ENCODE measurements at regions not wholly inside any gene's neighbourhood (a gene's known extent, or its start where the extent isn't known, plus 50 kb on each side); places are given as distances from the start of the nearest gene placed in this dataset.
"Not testable (repeated sequence)": the region's sequence is repeated elsewhere in the genome, so short reads cannot be mapped to it uniquely, and the experiment has no call there.

- Histone ChIP-seq H3K36me3 (ENCODE audit: control insufficient read depth in 2 of 2, insufficient read depth in 2 of 2, low read length in 1 of 2) (no peaks in the 10 kb centered on the region), H2AFZ (ENCODE audit: control insufficient read depth, low read depth, low read length) (no peak overlapping the region), H3K4me2 (ENCODE audit: control insufficient read depth, insufficient read depth) (no peak overlapping the region), H3K4me3 (no peak overlapping the region), H3K79me2 (ENCODE audit: control insufficient read depth, insufficient read depth, low read length) (no peaks in the 10 kb centered on the region), H3K9ac (ENCODE audit: control insufficient read depth, insufficient read depth, low read length) (no peak overlapping the region), H3K27ac (ENCODE audit: control insufficient read depth, insufficient read depth) (no peak overlapping the region), H4K20me1 (ENCODE audit: control insufficient read depth, insufficient read depth) (no peaks in the 10 kb centered on the region), H3K9me3 (replicated peaks; ENCODE audit: control insufficient read depth, insufficient read depth, low read length) (no peaks in the 10 kb centered on the region), H3K27me3 (replicated peaks in 1 of 2; ENCODE audit: control insufficient read depth in 2 of 2, insufficient read depth in 2 of 2, low read length in 1 of 2) (no peaks in the 10 kb centered on the region), H3K4me1 (ENCODE audit: control insufficient read depth, insufficient read depth, low read length) (no peaks in the 10 kb centered on the region)
- ATAC-seq (no peak), DNase-seq (ENCODE audit: low read depth, low spot score) (no peak), FAIRE-seq (no peak)
- CTCF ChIA-PET, result no interaction called here
- SMC1A ChIA-PET (ENCODE audit: uncharacterized antibody, unreplicated experiment), result no interaction called here
- POLR2A ChIA-PET, result no interaction called here
- in situ Hi-C loops (cut with MboI), result no loop called here
- RAD21 ChIA-PET (ENCODE audit: unreplicated experiment), result no interaction called here
- TF ChIP-seq NR2C1 (IDR thresholded peaks at IDR 0.05), result no peak
- no peak for TF ChIP-seq ZZZ3 (IDR thresholded peaks at IDR 0.05; ENCODE audit: control insufficient read depth, insufficient read length, low read depth)
- 46% methylated on average over 6 of the region's 6 CpGs for WGBS (ENCODE audit: insufficient coverage, insufficient replicate concordance, low lambda C conversion rate, missing lambda C conversion rate)
- no TSS peak for BruUV-seq (replicated peaks)
- intact Hi-C loops (cut with micrococcal nuclease; ENCODE audit: unreplicated experiment), result no loop called here
Observed at GRCh38 chr3:86880066-86880465, 110.9 kb downstream of the VGLL3 start.

DNA sequence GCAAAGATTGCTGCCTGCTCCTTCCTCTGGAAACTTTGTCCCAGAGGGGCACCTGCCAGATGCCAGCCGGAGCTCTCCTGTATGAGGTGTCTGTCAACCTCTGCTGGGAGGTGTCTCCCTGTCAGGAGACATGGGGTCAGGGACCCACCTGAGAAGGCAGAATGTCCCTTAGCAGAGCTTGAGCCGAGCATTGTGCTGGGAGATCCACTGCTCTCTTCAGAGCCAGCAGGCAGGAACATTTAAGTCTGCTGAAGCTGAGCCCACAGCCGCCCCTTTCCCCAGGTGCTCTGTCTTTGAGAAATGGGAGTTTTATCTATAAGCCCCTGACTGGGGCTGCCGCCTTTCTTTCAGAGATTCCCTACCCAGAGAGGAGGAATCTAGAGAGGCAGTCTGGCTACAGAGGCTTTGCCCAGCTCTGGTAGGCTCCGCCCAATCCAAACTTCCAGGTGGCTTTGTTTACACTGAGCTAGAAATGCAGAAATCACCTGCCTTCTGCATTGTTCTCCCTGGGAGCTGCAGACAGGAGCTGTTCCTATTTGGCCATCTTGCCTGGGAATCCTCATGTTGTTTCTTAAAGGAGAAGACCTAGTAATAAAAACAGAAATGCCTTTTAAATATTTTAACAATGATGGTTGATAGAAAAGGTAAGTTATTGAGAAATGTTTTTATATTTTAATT, 114.3 kb downstream of the VGLL3 start:
- H3K4me1 ChIP-seq (ENCODE audit: control insufficient read depth, insufficient read depth, low read length); H3K4me2 ChIP-seq (ENCODE audit: control insufficient read depth, insufficient read depth); POLR2A ChIA-PET; H3K79me2 ChIP-seq (ENCODE audit: control insufficient read depth, insufficient read depth, low read length); H3K27me3 ChIP-seq (replicated peaks in 1 of 2; ENCODE audit: control insufficient read depth in 2 of 2, insufficient read depth in 2 of 2, low read length in 1 of 2); DNase-seq (ENCODE audit: low read depth, low spot score); in situ Hi-C loops (cut with MboI); SMC1A ChIA-PET (ENCODE audit: uncharacterized antibody, unreplicated experiment); RAD21 ChIA-PET (ENCODE audit: unreplicated experiment); H3K4me3 ChIP-seq; H3K9ac ChIP-seq (ENCODE audit: control insufficient read depth, insufficient read depth, low read length); FAIRE-seq; ATAC-seq; intact Hi-C loops (cut with micrococcal nuclease; ENCODE audit: unreplicated experiment); H4K20me1 ChIP-seq (ENCODE audit: control insufficient read depth, insufficient read depth); BruUV-seq (replicated peaks); H2AFZ ChIP-seq (ENCODE audit: control insufficient read depth, low read depth, low read length); CTCF ChIA-PET; H3K9me3 ChIP-seq (replicated peaks; ENCODE audit: control insufficient read depth, insufficient read depth, low read length); H3K27ac ChIP-seq (ENCODE audit: control insufficient read depth, insufficient read depth); H3K36me3 ChIP-seq (ENCODE audit: control insufficient read depth in 2 of 2, insufficient read depth in 2 of 2, low read length in 1 of 2): not testable (repeated sequence)
- WGBS (ENCODE audit: insufficient coverage, insufficient replicate concordance, low lambda C conversion rate, missing lambda C conversion rate), result 33% methylated on average over 5 of the region's 5 CpGs

GRCh38 chr3:86874790-86875189, 116.2 kb downstream of the VGLL3 start:
- H3K79me2 ChIP-seq (ENCODE audit: control insufficient read depth, insufficient read depth, low read length); ATAC-seq; RAD21 ChIA-PET (ENCODE audit: unreplicated experiment); H4K20me1 ChIP-seq (ENCODE audit: control insufficient read depth, insufficient read depth); H3K27me3 ChIP-seq (replicated peaks in 1 of 2; ENCODE audit: control insufficient read depth in 2 of 2, insufficient read depth in 2 of 2, low read length in 1 of 2); BruUV-seq (replicated peaks); H3K9ac ChIP-seq (ENCODE audit: control insufficient read depth, insufficient read depth, low read length); DNase-seq (ENCODE audit: low read depth, low spot score); H2AFZ ChIP-seq (ENCODE audit: control insufficient read depth, low read depth, low read length); H3K4me1 ChIP-seq (ENCODE audit: control insufficient read depth, insufficient read depth, low read length); FAIRE-seq; H3K36me3 ChIP-seq (ENCODE audit: control insufficient read depth in 2 of 2, insufficient read depth in 2 of 2, low read length in 1 of 2); SMC1A ChIA-PET (ENCODE audit: uncharacterized antibody, unreplicated experiment); intact Hi-C loops (cut with micrococcal nuclease; ENCODE audit: unreplicated experiment); H3K4me3 ChIP-seq; H3K4me2 ChIP-seq (ENCODE audit: control insufficient read depth, insufficient read depth); CTCF ChIA-PET; H3K9me3 ChIP-seq (replicated peaks; ENCODE audit: control insufficient read depth, insufficient read depth, low read length); in situ Hi-C loops (cut with MboI); H3K27ac ChIP-seq (ENCODE audit: control insufficient read depth, insufficient read depth); POLR2A ChIA-PET: not testable (repeated sequence)
- WGBS (ENCODE audit: insufficient coverage, insufficient replicate concordance, low lambda C conversion rate, missing lambda C conversion rate), result 10% methylated on average over 1 of the region's 1 CpG
